Spleen (tissue), 7 donors: ENCODE measurements at regions not wholly inside any gene's neighbourhood (a gene's known extent, or its start where the extent isn't known, plus 50 kb on each side); places are given as distances from the start of the nearest gene placed in this dataset.

Experiments
- CTCF ChIP-seq, 11 experiments: fragments of 200-600 bp in 7 of 11; fragments of 450-650 bp in 4 of 11; sonication (generic) in 4 of 11; IDR thresholded peaks in 8 of 11; conservative IDR thresholded peaks in 3 of 11; 1 replicate in 7 of 11; 2 replicates in 4 of 11; pipeline versions ENCODE4 v1.4.0 to v1.8.0; 2016 to 2021; ENCODE audit warnings: antibody characterized with exemption in 11 of 11, inconsistent platforms in 4 of 11, mild to moderate bottlenecking in 1 of 11
- POLR2A ChIP-seq, 3 donors: fragments of 450-650 bp; IDR thresholded peaks; one replicate each; pipeline ENCODE4 v1.5.1; 2017; ENCODE audit warnings: antibody characterized with exemption in 3 of 3, mild to moderate bottlenecking in 1 of 3
- POLR2AphosphoS5 ChIP-seq, 3 donors: sonication (generic); formaldehyde crosslinking; IDR thresholded peaks; one replicate each; pipeline ENCODE4 v1.5.1; 2017; ENCODE audit warnings: antibody characterized with exemption in 3 of 3
- donor health status: DM: no; HTN: no; CAD: no; lungs with moderate emphysema.
- donor health status: DM: no; HTN: no; CAD: no.
- donor health status: DM: no; HTN: no; CAD: no.

GRCh38 chr6:48973491-48973890 is 489.6 kb downstream of the MMUT start:
- TF ChIP-seq POLR2AphosphoS5 (IDR thresholded peaks at IDR 0.05) = no peak
- TF ChIP-seq CTCF (IDR thresholded peaks at IDR 0.05 in 8 of 11, conservative IDR thresholded peaks at IDR 0.05 in 3 of 11) = no peak
- TF ChIP-seq POLR2A (IDR thresholded peaks at IDR 0.05) = no peak
